Activated CD4-positive, CD25-positive, alpha-beta regulatory T cell treated with anti-CD3 and anti-CD28 coated beads, Interleukin-2, amount 50 U/mL, for 24 hours (primary cell): ENCODE measurements at regions not wholly inside any gene's neighbourhood (a gene's known extent, or its start where the extent isn't known, plus 50 kb on each side); places are given as distances from the start of the nearest gene placed in this dataset.
"Not testable (repeated sequence)": the region's sequence is repeated elsewhere in the genome, so short reads cannot be mapped to it uniquely, and the experiment has no call there.

Source experiments
- ATAC-seq, 2 donors: fragments of 150-1000 bp; cut with Tn5 transposase; one replicate each; pipeline ENCODE4 v1.10.0; 2021; ENCODE audit warnings: mild to moderate bottlenecking in 1 of 2, moderate library complexity in 1 of 2

DNA sequence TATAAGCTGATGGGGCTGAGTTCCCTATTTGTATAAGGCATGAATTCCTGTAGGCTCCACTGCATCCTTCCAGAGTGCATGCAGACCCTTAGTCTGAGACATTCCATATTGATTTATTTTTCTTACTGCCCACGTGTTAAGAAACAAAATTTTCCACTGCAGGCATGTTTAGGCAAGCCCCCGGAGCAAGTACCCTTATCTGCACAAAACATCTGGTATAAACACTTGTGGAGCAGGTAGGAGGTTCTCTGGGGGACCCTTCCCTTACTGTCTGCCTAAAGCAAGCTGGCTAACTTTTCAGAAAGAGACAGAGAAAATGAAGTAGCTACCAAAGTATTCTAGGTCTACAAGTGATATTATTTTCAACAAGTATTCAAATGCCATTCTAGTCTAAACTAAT, 571.0 kb upstream of the TPTE start:
- ATAC-seq: not testable (repeated sequence)

DNA sequence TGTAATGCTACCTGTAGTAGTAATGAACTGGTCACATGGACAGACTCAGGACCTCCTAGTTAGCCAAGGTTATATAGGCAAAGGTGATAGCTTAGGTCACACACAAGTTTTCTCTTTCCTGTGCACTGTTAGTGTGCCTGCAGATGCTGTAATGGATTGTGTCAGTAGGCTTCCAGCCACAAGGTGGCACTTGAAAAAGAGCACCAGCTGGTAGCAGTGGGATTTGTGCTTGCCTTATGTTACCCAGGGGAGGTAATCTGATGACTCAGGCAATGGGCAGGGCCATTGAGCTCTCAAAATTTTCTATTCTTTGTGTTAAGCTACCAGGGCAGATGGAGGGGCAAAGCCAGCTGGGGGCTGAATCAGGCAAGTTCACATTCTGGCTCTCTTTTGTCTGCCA, 562.6 kb upstream of the TPTE start:
- not testable (repeated sequence) for ATAC-seq

DNA sequence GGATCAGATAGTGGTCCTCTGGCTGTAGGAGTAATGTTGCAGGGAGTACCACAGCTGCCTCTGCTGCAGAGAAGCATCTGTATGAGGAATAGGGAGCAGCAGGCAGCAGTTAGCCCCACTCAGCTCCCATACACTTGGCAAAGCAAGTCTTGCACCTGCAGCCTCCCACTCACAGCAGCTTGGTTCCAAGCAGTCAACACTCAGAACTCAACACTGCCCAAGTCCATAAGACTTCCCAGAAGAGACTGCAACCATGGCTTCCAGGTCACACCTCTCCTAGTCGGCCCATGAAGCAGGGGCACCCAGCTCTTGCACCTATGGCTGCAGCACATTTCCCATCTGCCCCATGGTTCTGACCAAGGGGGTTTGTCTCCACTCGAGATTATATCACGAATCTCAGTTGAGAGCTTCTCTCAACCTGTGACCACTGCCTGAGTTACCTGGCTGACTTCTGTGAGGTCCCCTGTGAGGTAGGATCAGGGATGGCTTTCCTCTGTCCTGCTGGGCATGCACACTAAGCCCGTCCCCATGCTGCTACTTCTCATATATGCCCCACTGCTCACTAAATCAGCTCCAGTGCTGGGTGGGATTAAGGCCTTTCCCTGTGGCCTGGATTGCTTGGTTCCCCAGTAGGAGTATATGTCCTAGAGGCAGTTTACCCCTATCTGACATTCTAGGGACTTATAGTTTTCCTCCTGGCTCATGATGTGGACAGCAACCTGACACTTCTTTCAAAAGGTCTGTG, 562.0 kb upstream of the TPTE start:
- ATAC-seq: not testable (repeated sequence)

DNA sequence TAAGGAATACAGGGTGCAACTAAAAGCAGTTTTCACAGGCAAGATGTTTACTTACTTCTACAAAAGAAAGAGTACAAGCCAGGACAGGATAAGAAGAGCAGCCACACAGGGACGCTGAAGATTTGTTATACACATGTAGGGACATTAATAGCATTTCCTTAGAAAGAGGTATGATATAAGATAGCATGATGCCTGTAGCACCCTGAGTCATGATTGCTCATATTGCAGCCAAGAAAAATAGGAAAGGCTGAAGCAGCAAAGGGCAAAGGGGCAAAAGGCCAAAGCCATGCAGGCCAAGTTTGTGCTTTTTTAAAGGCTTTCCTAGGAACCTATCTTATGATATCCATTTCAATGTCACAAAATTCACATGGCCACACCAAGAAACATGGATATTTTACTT, 552.0 kb upstream of the TPTE start:
- ATAC-seq: not testable (repeated sequence)

DNA sequence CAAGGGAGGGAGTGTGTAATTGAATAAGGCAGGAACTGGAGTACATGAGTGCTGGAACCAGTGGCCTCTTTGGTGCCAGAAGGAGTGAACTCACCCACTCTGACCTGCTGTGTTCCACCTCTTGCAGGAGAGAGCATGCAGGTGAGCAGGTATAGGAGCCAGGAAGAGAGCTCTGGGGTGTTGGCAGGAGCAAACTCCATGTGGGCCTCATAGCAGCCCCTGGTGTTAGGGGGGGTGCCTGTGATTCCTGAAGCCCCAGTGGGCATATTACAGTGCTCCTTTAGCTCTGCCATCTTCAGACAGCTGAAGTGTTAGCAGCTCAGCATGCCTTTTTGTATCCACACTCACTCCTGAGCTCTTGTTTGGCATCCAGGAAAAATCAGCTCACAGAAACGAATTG, 549.4 kb upstream of the TPTE start:
- not testable (repeated sequence) for ATAC-seq

DNA sequence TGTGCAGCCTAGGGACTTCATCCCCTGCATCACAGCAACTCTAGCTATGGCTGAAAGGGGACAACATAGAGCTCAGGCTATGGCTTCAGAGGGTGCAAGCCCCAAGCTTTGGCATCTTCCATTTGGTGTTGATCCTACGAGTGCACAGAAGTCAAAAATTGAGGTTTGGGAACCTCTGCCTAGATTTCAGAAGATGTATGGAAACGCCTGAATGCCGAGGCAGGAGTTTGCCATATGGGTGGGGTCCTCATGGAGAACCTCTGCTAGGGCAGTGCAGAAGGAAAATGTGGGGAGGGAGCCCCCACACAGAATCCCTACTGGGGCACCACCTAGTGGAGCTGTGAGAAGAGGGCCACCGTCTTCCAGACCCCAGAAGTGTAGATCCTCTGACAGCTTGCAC, 543.0 kb upstream of the TPTE start:
- ATAC-seq: not testable (repeated sequence)

DNA sequence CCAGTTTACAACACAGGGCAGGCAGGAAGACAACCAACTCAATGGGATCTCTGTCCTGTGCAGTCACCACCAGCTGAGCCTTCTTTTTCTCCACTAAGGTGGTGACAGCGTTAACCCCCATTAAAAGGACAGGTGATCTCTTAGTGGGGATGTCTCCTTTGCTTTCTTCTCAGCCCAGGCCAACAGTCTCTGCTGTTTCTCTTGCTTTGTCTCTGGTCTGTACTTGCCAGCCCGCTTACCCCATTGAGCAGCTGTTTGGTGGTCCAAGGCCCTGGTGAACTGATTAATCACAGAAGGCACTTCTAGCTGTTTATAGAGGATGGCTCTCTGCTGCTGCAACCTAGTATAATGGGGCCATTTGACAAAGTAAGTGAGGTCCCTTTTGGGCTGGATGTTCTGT, 523.9 kb upstream of the TPTE start:
- ATAC-seq: not testable (repeated sequence)

DNA sequence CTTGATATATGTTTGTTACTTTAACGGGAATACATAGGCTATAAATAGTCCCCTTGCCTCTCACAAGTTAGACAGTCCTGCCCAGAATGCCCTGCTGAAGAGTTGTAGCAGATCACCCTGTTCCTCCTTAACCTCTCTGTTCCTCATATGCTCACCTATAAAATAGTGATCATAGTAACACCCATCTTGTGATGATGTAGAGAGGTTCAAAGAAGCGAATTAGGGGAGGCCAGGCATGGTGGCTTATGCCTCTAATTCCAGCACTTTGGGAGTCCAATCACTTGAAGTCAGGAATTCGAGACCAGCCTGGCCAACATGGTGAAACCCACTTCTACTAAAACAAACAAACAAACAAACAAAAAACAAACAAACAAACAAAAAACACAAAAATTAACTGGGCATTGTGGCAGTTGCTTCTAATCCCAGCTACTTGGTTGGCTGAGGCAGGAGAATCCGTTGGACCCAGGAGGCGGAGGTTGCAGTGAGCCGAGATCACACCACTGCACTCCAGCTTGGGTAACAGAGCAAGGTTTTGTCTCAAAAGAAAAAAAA, 518.5 kb upstream of the TPTE start:
- ATAC-seq: not testable (repeated sequence)

DNA sequence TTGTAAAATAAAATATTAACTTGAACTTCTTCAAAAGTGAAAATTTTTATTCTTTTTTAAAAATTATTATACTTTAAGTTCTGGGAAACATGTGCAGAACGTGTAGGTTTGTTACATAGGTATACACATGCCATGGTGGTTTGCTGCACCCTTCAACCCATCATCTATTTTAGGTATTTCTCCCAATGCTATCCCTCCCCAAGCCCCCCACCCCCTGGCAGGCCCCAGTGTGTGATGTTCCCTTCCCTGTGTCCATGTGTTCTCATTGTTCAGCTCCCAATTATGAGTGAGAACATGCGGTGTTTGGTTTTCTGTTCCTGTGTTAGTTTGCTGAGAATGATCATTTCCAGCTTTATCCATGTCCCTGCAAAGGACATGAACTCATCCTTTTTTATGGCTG, 515.6 kb upstream of the TPTE start:
- ATAC-seq: not testable (repeated sequence)

DNA sequence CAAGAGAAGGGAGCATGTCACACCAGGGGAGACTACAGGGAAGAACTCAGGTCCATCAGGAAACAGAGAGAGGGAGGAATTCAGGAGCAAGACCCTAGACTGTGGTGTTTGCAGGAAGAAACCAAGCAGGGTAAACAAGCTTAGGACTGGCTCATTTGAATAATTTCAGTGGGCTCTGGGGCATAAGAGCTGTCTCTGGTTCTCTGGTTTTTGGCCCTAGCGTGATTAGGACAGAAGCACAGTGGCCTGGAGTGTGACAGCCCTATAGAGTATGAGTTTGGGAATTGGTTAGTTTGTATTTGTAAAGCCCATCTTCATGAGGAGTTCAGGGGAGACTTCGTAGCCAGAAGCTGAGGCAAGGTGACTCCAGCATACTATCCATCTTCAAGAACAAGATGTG, 504.4 kb upstream of the TPTE start:
- ATAC-seq: not testable (repeated sequence)

DNA sequence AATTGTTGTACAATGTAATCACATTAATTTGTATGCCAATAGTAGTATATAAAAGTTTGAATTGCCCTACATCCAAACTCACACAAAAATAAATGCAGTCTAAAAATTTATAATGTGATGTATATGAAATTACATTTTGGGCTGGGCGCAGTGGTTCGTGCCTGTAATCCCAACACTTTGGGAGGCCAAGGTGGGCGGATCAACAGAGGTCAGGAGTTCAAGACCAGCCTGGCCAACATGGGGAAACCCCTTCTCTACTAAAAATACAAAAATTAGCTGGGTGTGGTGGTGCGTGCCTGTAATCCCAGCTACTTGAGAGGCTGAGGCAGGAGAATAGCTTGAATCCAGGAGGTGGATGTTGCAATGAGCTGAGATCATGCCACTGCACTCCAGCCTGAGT, 503.6 kb upstream of the TPTE start:
- not testable (repeated sequence) for ATAC-seq

DNA sequence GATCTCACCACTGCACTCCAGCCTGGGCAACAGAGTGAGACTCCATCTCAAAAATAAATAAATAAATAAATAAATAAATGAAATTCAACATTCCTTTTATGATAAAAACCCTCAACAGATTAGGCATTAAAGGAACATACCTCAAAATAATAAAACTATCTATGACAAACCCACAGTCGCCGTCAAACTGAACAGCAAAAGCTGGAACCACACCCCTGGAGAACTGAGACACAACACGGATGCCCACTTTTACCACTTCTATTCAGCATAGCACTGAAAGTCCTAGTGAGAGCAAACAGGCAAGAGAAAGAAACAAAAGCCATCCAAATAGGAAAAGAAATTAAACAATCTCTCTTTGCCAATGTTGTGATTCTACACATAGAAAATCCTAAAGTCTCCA, 499.9 kb upstream of the TPTE start:
- ATAC-seq: not testable (repeated sequence)

DNA sequence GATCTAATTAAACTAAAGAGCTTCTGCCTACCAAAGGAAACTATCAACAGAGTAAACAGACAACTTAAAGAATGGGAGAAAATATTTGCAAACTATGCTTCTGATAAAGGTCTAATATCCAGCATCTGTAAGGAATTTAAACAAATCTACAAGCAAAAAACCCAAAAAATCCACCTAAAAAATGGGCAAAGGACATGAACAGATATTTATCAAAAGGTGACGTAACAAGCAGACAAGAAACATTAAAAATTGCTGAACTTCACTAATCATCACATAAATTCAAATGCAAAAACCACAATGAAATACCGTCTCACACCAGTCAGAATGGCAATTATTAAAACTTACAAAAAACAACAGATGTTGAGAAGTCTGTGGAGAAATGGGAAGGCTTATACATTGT, 498.6 kb upstream of the TPTE start:
- not testable (repeated sequence) for ATAC-seq
